ENCODE measurements at regions not wholly inside any gene's neighbourhood (a gene's known extent, or its start where the extent isn't known, plus 50 kb on each side); places are given as distances from the start of the nearest gene placed in this dataset.
A peak's percentile ranks its signal among the peaks of the same experiment; 100 is the strongest.
"Not testable (repeated sequence)": the region's sequence is repeated elsewhere in the genome, so short reads cannot be mapped to it uniquely, and the experiment has no call there.

DNA sequence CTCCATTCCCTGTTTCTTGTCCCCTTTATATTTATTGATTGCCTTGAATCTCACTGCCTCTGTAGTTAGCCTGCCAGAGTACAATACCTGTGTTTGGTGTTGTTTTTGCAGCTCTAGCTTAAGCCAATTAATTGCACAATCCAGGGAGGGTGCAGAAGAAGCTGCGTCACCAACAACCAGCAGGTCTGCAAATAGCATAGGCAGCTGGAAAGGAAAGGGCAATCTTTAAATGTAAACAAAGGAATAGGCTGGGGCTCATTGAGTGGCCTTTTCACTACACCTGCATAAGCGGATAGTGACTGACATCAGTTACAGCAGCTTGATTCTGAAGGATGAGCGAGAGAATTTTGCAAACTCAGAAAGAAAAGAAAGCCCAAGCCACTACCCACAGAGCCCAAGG lies 106.8 kb upstream of the RAI2 start:
- H3K27ac ChIP-seq = no peak overlapping the region
- no peak for ATAC-seq (ENCODE audit: low FRiP score in 2 of 2)
- DNase-seq = peak in 1 of 2 donors; percentile 31
- no peaks in the 10 kb centered on the region for H3K9me3 ChIP-seq
- no peaks in the 10 kb centered on the region for H3K36me3 ChIP-seq
- H3K27me3 ChIP-seq = no peaks in the 10 kb centered on the region
- TF ChIP-seq EP300 (IDR thresholded peaks at IDR 0.05) = no peak
- TF ChIP-seq POLR2AphosphoS5 (IDR thresholded peaks at IDR 0.05) = no peak
- TF ChIP-seq, protein P1, sequence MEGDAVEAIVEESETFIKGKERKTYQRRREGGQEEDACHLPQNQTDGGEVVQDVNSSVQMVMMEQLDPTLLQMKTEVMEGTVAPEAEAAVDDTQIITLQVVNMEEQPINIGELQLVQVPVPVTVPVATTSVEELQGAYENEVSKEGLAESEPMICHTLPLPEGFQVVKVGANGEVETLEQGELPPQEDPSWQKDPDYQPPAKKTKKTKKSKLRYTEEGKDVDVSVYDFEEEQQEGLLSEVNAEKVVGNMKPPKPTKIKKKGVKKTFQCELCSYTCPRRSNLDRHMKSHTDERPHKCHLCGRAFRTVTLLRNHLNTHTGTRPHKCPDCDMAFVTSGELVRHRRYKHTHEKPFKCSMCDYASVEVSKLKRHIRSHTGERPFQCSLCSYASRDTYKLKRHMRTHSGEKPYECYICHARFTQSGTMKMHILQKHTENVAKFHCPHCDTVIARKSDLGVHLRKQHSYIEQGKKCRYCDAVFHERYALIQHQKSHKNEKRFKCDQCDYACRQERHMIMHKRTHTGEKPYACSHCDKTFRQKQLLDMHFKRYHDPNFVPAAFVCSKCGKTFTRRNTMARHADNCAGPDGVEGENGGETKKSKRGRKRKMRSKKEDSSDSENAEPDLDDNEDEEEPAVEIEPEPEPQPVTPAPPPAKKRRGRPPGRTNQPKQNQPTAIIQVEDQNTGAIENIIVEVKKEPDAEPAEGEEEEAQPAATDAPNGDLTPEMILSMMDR (IDR thresholded peaks at IDR 0.05) = no peak
- no peak for TF ChIP-seq POLR2A (IDR thresholded peaks at IDR 0.05)
- H3K4me1 ChIP-seq = no peaks in the 10 kb centered on the region
- WGBS, 2 donors = 33 to 47% methylated on average over 3 of the region's 3 CpGs
- no peak overlapping the region for H3K4me3 ChIP-seq

DNA sequence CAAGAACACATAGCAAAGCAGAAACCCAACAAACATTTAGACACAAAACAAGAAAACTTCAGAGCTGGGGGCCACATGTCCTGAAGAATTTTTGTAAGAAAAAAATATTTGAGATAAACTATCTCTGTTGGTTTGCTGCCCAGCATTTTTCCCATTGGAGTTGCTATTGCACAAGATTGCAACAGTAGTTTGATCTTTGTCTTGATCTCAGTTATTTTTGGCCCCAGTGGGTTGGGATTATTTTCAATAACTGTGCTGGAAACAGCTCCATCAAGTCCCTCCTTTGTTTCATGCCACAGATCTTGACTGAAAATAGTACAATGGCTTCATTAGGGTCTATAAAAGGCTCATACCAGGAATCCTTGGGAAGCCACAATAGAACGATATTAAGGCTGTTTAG lies 103.8 kb upstream of the RAI2 start:
- no peak for DNase-seq
- Histone ChIP-seq H3K9me3 (no peaks in the 10 kb centered on the region), H3K27ac (no peak overlapping the region), H3K36me3 (no peaks in the 10 kb centered on the region), H3K4me1 (no peaks in the 10 kb centered on the region), H3K4me3 (no peak overlapping the region), H3K27me3 (no peaks in the 10 kb centered on the region)
- no peak for TF ChIP-seq POLR2AphosphoS5 (IDR thresholded peaks at IDR 0.05)
- ATAC-seq (ENCODE audit: low FRiP score in 2 of 2) = no peak
- WGBS, 2 donors = 62% methylated on average over 1 of the region's 1 CpG; no CpG with 5 or more reads in 1 of the 2 donors

DNA sequence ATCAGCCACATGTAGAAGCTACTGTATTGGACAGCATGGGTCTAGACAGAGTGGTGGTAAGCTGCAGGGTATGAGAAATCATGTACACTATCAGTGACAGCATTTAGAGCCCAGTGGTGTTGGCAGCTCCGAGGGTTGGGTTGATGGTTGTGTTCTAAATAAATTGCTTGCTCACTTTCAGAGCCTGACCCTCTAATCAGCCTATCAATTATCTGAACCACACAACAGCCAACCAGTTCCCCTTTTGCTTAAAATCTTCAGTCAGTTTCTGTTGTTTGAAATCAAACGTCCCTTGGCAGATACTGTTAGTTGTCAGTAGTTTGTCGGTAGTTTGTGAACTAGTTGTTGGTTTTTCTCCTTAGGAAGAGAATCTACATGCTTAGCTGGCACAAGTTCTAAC lies 99.8 kb upstream of the RAI2 start:
- WGBS, 2 donors = 48 to 75% methylated on average over 3 of the region's 3 CpGs
- TF ChIP-seq POLR2A (IDR thresholded peaks at IDR 0.05) = no peak
- TF ChIP-seq, protein P1 (IDR thresholded peaks at IDR 0.05) = no peak
- TF ChIP-seq EP300 (IDR thresholded peaks at IDR 0.05) = no peak
- TF ChIP-seq POLR2AphosphoS5 (IDR thresholded peaks at IDR 0.05) = no peak
- no peaks in the 10 kb centered on the region for H3K36me3 ChIP-seq
- H3K27me3 ChIP-seq = no peaks in the 10 kb centered on the region
- no peaks in the 10 kb centered on the region for H3K4me1 ChIP-seq
- ATAC-seq (ENCODE audit: low FRiP score in 2 of 2) = no peak
- no peak overlapping the region for H3K4me3 ChIP-seq
- H3K9me3 ChIP-seq = no peaks in the 10 kb centered on the region
- no peak overlapping the region for H3K27ac ChIP-seq
- no peak for DNase-seq

DNA sequence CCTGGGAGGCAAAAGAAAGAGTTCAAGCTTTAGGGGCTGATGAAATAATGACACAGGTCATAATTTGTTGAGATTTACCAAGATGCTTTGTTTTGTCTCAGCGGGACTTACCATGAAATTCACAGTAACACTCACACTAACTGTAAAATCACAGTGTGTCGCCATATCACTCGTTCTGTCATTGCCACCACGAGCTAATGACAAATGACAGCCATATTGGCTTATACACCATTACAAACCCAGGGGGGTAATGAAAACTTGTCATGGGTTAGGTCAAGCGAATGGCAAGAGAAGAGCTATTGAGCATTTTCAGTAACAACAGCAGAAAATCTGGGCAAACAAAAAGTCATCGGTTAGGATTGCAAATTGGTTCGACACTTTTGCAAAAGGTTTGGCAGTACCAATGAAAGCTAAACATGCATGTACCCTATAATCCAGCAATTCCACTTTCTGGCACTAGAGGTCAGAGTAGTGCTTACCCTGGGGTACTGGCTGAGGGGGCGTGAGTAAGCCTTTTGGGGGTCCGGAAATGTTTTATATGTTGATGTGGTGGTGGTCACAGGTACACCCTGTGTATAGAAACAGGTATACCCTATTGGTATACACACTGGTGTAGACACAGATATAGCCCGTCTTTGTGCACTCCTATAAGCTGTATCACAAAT lies 83.9 kb upstream of the RAI2 start:
- H3K27ac ChIP-seq = no peak overlapping the region
- H3K4me3 ChIP-seq = no peak overlapping the region
- H3K36me3 ChIP-seq = no peaks in the 10 kb centered on the region
- DNase-seq = no peak
- ATAC-seq (ENCODE audit: low FRiP score in 2 of 2) = no peak
- no peaks in the 10 kb centered on the region for H3K27me3 ChIP-seq
- no peaks in the 10 kb centered on the region for H3K4me1 ChIP-seq
- H3K9me3 ChIP-seq = no peaks in the 10 kb centered on the region
- 57 to 67% methylated on average over 9 to 10 of the region's 10 CpGs for WGBS, 2 donors
- no peak for TF ChIP-seq POLR2AphosphoS5 (IDR thresholded peaks at IDR 0.05)
- TF ChIP-seq, protein P1 (IDR thresholded peaks at IDR 0.05) = peak in 4 of 6 experiments; percentile 16 to 39 (median 26)

DNA sequence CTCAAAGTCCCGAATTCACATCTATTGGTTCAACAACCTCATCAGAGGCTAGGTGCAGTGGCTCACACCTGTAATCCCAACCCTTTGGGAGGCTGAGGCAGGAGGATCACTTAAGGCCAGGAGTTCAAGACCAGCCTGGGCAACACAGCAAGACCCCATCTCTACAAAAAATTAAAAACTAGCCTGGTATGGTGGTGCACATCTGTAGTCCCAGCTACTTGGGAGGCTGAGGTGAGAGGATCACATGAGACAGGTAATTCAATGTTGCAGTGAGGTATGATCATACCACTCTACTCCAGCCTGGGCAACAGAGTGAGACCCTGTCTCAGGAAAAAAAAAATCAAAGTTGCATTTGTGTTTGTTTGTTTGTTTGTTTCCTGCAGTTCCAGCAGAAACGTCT lies 80.1 kb upstream of the RAI2 start:
- not testable (repeated sequence) for H3K9me3 ChIP-seq; ATAC-seq (ENCODE audit: low FRiP score in 2 of 2); H3K4me1 ChIP-seq; H3K4me3 ChIP-seq; DNase-seq; H3K27me3 ChIP-seq; H3K27ac ChIP-seq; H3K36me3 ChIP-seq
- 60 to 82% methylated on average over 2 of the region's 2 CpGs for WGBS, 2 donors

DNA sequence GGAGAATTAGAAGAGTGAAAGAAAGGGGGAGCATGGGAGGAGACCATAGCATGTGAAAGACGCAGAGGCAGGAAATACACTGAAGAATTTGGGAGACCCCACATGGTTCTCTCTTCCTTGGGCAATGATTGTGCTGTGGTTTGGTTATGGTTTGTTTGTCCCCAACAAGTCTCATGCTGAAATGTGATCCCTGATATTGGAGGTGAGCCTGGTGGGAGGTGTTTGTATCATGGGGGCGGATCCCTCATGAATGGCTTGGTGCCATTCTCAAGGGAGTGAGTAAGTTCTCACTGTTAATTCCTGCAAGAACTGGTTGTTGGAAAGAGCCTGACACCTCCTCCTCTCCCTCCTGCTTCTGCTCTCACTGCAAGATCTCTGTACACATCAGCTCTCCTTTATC lies 78.6 kb upstream of the RAI2 start:
- H3K4me3 ChIP-seq = no peak overlapping the region
- H3K4me1 ChIP-seq = no peaks in the 10 kb centered on the region
- no peak overlapping the region for H3K27ac ChIP-seq
- TF ChIP-seq, protein P1 (IDR thresholded peaks at IDR 0.05) = no peak
- no peak for TF ChIP-seq POLR2A (IDR thresholded peaks at IDR 0.05)
- TF ChIP-seq EP300 (IDR thresholded peaks at IDR 0.05) = no peak
- TF ChIP-seq POLR2AphosphoS5 (IDR thresholded peaks at IDR 0.05) = no peak
- WGBS, 2 donors = 69 to 74% methylated on average over 2 of the region's 2 CpGs
- DNase-seq (no peak), ATAC-seq (ENCODE audit: low FRiP score in 2 of 2) (no peak)
- no peaks in the 10 kb centered on the region for H3K9me3 ChIP-seq
- no peaks in the 10 kb centered on the region for H3K27me3 ChIP-seq
- no peaks in the 10 kb centered on the region for H3K36me3 ChIP-seq
